Ascending aorta (tissue), 2 donors: ENCODE measurements at regions not wholly inside any gene's neighbourhood (a gene's known extent, or its start where the extent isn't known, plus 50 kb on each side); places are given as distances from the start of the nearest gene placed in this dataset.

Experiments
- DNase-seq, 2 donors: peaks; one replicate each; pipeline ENCODE4 v3.0.0-alpha.2; 2019; ENCODE audit warnings: low spot score in 2 of 2
- H3K27ac ChIP-seq, 2 donors: fragments of 200-600 bp; sonication (generic); one replicate each; pipeline ENCODE4 v1.5.1; 2016 to 2017; ENCODE audit warnings: mild to moderate bottlenecking in 1 of 2
- H3K27me3 ChIP-seq: fragments of 200-600 bp; sonication (generic); one replicate; pipeline ENCODE4 v1.5.1; 2017
- H3K36me3 ChIP-seq, 2 donors: fragments of 200-600 bp; sonication (generic); one replicate each; pipeline ENCODE4 v1.5.1; 2016
- H3K4me1 ChIP-seq, 2 donors: fragments of 200-600 bp; sonication (generic); one replicate each; pipeline ENCODE4 v1.5.1; 2016 to 2017; ENCODE audit warnings: mild to moderate bottlenecking in 1 of 2
- H3K4me3 ChIP-seq, 2 donors: fragments of 200-600 bp; sonication (generic); one replicate each; pipeline ENCODE4 v1.5.1; 2016 to 2017; ENCODE audit warnings: mild to moderate bottlenecking in 1 of 2
- H3K9me3 ChIP-seq, 2 donors: fragments of 200-600 bp; sonication (generic); one replicate each; pipeline ENCODE4 v1.5.1; 2016
- intact Hi-C: fragments of 100-400 bp; cut with DNase I; formaldehyde crosslinking; loops from one replicate; pipeline ENCODE4 v1.15.1; 2023
- TF ChIP-seq, protein P1 (sequence below), 3 experiments: fragments of 200-600 bp in 2 of 3; fragments of 450-650 bp in 1 of 3; sonication (generic) in 2 of 3; IDR thresholded peaks; one replicate each; pipeline ENCODE4 v1.5.1; 2016 to 2019; ENCODE audit warnings: antibody characterized with exemption in 3 of 3, mild to moderate bottlenecking in 1 of 3, moderate library complexity in 1 of 3

DNA sequence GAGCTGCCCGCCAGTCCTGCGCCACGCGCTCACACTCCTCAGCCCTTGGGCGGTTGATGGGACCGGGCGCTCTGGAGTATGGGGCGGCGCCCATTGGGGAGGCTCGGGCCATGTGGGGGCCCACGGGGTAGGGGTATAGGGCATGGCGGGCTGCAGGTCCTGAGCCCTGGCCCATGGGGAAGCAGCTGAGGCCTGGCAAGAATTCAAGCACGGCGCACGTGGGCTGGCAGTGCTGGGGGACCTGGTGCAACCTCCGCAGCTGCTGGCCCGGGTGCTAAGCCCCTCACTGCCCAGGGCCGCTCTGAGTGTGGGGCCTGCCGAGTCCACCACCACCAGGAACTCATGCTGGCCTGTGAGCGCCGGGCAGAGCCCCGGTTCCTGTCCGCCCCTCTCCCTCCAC is 229.6 kb upstream of the ZNF608 start:
- H3K4me1 ChIP-seq, result no peaks in the 10 kb centered on the region
- no peaks in the 10 kb centered on the region for H3K9me3 ChIP-seq
- no peak overlapping the region for H3K27ac ChIP-seq
- no peaks in the 10 kb centered on the region for H3K27me3 ChIP-seq
- TF ChIP-seq, protein P1, sequence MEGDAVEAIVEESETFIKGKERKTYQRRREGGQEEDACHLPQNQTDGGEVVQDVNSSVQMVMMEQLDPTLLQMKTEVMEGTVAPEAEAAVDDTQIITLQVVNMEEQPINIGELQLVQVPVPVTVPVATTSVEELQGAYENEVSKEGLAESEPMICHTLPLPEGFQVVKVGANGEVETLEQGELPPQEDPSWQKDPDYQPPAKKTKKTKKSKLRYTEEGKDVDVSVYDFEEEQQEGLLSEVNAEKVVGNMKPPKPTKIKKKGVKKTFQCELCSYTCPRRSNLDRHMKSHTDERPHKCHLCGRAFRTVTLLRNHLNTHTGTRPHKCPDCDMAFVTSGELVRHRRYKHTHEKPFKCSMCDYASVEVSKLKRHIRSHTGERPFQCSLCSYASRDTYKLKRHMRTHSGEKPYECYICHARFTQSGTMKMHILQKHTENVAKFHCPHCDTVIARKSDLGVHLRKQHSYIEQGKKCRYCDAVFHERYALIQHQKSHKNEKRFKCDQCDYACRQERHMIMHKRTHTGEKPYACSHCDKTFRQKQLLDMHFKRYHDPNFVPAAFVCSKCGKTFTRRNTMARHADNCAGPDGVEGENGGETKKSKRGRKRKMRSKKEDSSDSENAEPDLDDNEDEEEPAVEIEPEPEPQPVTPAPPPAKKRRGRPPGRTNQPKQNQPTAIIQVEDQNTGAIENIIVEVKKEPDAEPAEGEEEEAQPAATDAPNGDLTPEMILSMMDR (IDR thresholded peaks at IDR 0.05), result no peak
- DNase-seq, result no peak
- intact Hi-C loops, result no loop called here
- no peaks in the 10 kb centered on the region for H3K36me3 ChIP-seq
- H3K4me3 ChIP-seq, result no peak overlapping the region

DNA sequence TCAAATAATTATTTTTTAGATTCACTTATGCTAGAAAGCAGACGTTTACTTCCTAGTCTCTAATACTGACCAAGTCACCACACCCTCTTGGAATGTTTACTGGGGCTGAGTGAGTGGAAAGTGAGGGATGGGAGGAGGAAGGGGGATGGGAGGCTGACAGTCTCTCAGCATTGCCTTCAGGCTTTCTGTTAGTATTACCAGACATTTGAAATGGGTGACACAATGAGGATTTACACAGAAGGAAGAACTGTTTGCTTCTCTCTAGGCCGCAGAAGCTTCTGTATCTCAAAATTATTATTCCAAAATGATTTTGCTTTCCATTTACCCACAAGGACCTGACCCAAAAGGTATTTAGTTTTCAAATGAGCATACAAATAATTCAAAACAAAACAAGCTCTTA is 232.8 kb upstream of the ZNF608 start:
- no peak for DNase-seq
- TF ChIP-seq, protein P1 (IDR thresholded peaks at IDR 0.05), result no peak
- no peak overlapping the region for H3K27ac ChIP-seq

DNA sequence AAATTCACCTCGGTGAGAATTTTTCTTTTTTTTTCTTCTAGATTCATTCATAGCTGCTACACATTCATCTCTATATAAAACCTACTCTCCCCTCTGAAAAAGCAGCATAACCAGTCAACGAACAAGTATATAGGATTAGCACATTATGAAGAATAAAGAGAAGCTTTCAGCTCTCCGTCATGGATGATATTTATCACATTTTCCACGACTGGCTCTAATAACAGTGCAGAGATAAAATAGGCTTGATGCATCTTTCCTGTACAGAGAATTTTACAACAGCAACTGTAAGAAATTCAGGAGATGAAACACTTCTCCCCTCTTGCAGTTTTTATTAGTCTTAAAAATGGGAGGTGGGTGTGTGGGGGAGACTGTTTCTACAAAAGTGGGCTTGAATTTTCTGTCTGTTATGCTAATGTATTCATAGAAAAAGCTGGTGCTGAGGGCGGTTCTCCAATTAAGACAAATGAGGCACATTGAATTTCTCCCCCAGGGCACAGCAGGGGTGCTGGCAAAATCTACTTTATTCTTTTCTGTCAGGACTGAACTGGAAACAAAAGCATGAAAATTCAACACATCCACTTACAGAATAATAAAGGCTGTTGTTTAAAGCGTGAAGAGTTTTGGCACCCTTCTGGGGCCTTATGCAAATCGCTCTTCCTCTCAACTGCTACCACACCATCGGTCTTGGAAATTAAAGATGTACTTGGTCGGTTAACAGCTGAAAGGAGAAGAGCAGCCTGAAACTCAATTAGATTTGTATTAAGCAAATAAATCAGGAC is 233.9 kb upstream of the ZNF608 start:
- Histone ChIP-seq H3K4me3 (no peak overlapping the region), H3K9me3 (no peaks in the 10 kb centered on the region), H3K4me1 (no peaks in the 10 kb centered on the region), H3K27me3 (no peaks in the 10 kb centered on the region), H3K27ac (no peak overlapping the region), H3K36me3 (no peaks in the 10 kb centered on the region)
- DNase-seq, result no peak
- TF ChIP-seq, protein P1 (IDR thresholded peaks at IDR 0.05), result no peak
- intact Hi-C loops, result no loop called here

More for the DNA sequence above, 232.8 kb upstream of the ZNF608 start:
- Histone ChIP-seq H3K27me3 (no peaks in the 10 kb centered on the region), H3K36me3 (no peaks in the 10 kb centered on the region), H3K4me3 (no peak overlapping the region), H3K9me3 (no peaks in the 10 kb centered on the region), H3K4me1 (no peaks in the 10 kb centered on the region)
- intact Hi-C loops, result no loop called here

DNA sequence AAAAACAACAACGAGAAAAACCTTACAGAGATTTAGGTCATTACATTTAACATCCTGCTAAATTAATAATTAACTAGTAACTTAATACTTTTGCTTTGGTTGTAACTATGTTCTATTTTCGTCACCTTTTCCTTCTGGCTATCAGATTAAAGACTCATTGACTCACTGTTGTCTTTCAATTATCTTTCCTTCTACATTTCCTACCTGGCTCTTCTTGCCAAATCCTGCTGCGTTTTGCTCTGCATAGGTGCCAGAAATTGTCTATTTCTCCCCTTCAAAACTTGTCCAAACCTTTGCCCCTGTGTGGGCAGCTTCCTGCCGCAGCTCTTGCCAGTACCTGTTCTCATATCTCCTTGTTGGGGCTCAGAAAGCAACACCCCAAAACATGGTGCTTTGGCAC is 235.5 kb upstream of the ZNF608 start:
- H3K27ac ChIP-seq, result no peak overlapping the region
- DNase-seq, result no peak
- H3K27me3 ChIP-seq, result no peaks in the 10 kb centered on the region
- intact Hi-C loops, result no loop called here
- H3K4me1 ChIP-seq, result no peaks in the 10 kb centered on the region
- TF ChIP-seq, protein P1 (IDR thresholded peaks at IDR 0.05), result no peak
- H3K9me3 ChIP-seq, result no peaks in the 10 kb centered on the region
- H3K36me3 ChIP-seq, result no peaks in the 10 kb centered on the region
- H3K4me3 ChIP-seq, result no peak overlapping the region

DNA sequence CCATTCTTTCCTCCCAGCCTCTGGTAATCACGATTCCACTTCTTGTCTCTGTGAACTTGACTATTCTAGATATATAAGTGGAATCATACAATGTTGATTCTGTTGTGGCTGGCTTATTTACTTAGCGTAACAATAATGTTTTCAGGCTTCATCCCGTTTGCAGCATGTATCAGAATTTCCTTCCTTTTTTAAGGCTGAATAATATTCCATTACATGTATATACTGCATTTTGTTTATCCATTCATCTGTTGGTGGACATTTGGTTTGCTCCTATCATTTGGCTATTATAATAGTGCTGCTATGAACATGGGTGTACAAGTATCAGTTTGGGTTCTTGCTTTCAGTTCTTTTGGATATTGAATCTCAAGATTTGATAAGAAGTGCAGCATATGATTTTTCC is 239.7 kb upstream of the ZNF608 start:
- Histone ChIP-seq H3K27me3 (no peaks in the 10 kb centered on the region), H3K36me3 (no peaks in the 10 kb centered on the region), H3K4me1 (no peaks in the 10 kb centered on the region), H3K27ac (no peak overlapping the region), H3K9me3 (no peaks in the 10 kb centered on the region), H3K4me3 (no peak overlapping the region)
- intact Hi-C loops, result no loop called here
- no peak for DNase-seq
- TF ChIP-seq, protein P1 (IDR thresholded peaks at IDR 0.05), result no peak
